ENCODE measurements at regions not wholly inside any gene's neighbourhood (a gene's known extent, or its start where the extent isn't known, plus 50 kb on each side); places are given as distances from the start of the nearest gene placed in this dataset.

DNA sequence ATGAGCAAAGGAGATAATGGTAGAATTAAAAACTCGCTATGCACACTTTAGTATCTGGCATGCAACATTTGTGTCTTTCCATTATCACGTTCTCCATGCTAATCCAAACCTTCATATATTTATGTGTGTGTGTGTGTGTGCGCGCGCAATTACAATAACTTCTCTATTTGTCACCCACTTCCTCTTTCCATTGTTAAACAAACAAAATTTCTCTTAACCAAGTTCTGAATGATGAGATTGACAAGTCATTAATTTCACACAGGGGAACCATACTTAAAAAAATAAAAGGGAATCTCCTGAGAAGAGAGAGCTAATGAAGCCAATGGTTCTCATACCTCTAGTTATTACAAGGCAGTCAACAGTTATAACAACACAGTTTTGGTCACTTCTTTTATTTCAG lies 575.9 kb upstream of the MDGA2 start:
- TF ChIP-seq, protein P1, sequence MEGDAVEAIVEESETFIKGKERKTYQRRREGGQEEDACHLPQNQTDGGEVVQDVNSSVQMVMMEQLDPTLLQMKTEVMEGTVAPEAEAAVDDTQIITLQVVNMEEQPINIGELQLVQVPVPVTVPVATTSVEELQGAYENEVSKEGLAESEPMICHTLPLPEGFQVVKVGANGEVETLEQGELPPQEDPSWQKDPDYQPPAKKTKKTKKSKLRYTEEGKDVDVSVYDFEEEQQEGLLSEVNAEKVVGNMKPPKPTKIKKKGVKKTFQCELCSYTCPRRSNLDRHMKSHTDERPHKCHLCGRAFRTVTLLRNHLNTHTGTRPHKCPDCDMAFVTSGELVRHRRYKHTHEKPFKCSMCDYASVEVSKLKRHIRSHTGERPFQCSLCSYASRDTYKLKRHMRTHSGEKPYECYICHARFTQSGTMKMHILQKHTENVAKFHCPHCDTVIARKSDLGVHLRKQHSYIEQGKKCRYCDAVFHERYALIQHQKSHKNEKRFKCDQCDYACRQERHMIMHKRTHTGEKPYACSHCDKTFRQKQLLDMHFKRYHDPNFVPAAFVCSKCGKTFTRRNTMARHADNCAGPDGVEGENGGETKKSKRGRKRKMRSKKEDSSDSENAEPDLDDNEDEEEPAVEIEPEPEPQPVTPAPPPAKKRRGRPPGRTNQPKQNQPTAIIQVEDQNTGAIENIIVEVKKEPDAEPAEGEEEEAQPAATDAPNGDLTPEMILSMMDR (IDR thresholded peaks at IDR 0.05; ENCODE audit: unreplicated experiment): no peak
- no peaks in the 10 kb centered on the region for H3K9me3 Mint-ChIP-seq (ENCODE audit: unreplicated experiment)
- no peak overlapping the region for H3K4me3 Mint-ChIP-seq (ENCODE audit: unreplicated experiment)
- H3K36me3 Mint-ChIP-seq (ENCODE audit: low read depth, unreplicated experiment): no peaks in the 10 kb centered on the region
- DNase-seq (ENCODE audit: low spot score): no peak
- no peaks in the 10 kb centered on the region for H3K27me3 Mint-ChIP-seq (ENCODE audit: unreplicated experiment)
- H3K27ac Mint-ChIP-seq (ENCODE audit: unreplicated experiment): no peak overlapping the region
- peaks cover 6% of the 10 kb centered on the region for H3K4me1 Mint-ChIP-seq (ENCODE audit: unreplicated experiment)

DNA sequence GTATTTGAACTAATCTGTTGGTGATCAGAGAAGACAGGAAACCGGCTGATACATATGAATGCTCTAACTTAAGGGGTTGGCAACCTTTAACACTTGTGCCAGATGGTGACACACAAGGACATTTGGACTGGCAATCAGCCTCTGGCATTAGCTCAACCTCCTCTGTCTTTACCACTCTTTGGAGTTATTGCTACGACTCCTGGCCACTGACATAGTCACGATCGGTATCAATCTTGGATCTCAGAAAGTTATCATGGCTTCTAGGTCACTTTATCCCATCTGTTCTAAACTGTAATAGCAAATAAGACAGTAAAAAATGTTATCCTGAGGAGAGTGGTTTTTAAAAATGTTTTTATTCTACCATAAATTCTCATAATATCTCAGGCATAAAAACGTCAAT lies 575.2 kb upstream of the MDGA2 start:
- H3K9me3 Mint-ChIP-seq (ENCODE audit: unreplicated experiment): no peaks in the 10 kb centered on the region
- H3K27ac Mint-ChIP-seq (ENCODE audit: unreplicated experiment): no peak overlapping the region
- H3K36me3 Mint-ChIP-seq (ENCODE audit: low read depth, unreplicated experiment): no peaks in the 10 kb centered on the region
- no peak overlapping the region for H3K4me3 Mint-ChIP-seq (ENCODE audit: unreplicated experiment)
- H3K27me3 Mint-ChIP-seq (ENCODE audit: unreplicated experiment): no peaks in the 10 kb centered on the region
- H3K4me1 Mint-ChIP-seq (ENCODE audit: unreplicated experiment): peaks cover 6% of the 10 kb centered on the region
- DNase-seq (ENCODE audit: low spot score): no peak
- TF ChIP-seq, protein P1 (IDR thresholded peaks at IDR 0.05; ENCODE audit: unreplicated experiment): no peak

DNA sequence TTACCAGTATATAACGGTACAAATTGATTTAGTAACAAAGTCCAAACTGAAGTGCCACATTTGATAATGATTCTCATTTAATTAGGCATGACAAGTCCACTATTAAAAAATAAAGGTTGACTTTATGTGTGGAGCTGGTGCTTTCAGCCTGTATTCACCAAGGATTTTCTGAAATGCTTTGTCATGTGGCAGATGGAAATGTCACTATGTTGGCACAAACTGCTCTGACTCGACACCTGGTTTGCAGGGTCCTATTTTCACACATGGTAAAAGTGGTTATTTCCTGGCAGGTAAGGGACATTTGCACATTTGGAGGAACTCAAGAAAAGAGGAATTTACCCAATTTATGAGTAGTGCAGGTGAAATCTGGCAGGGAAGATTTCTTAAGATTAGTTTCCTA lies 572.6 kb upstream of the MDGA2 start:
- DNase-seq (ENCODE audit: low spot score): no peak
- Mint-ChIP-seq H3K4me3 (ENCODE audit: unreplicated experiment) (no peak overlapping the region), H3K27ac (ENCODE audit: unreplicated experiment) (no peak overlapping the region), H3K27me3 (ENCODE audit: unreplicated experiment) (no peaks in the 10 kb centered on the region), H3K4me1 (ENCODE audit: unreplicated experiment) (peaks cover 4% of the 10 kb centered on the region), H3K9me3 (ENCODE audit: unreplicated experiment) (no peaks in the 10 kb centered on the region), H3K36me3 (ENCODE audit: low read depth, unreplicated experiment) (no peaks in the 10 kb centered on the region)
- TF ChIP-seq, protein P1 (IDR thresholded peaks at IDR 0.05; ENCODE audit: unreplicated experiment): no peak

DNA sequence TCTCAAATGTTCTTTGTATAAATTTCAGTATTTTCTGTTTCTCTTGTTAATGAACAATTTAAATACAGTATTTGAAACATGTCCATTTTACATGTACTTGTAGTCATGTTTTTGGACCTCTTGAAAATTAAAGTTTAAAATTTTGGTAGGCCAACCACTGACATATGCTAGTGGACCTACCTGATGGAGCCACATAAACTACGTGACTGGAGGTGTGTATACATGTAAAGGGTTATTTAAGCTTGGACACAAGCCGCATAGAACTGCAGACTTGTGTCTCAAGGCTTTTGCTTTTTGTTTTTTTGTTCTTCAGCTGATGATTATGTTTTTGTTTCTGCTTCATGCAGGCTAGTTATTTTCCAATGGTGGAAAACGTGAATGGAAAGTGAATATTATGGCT lies 568.5 kb upstream of the MDGA2 start:
- no peaks in the 10 kb centered on the region for H3K27me3 Mint-ChIP-seq (ENCODE audit: unreplicated experiment)
- H3K4me1 Mint-ChIP-seq (ENCODE audit: unreplicated experiment): no peaks in the 10 kb centered on the region
- no peak for DNase-seq (ENCODE audit: low spot score)
- no peaks in the 10 kb centered on the region for H3K9me3 Mint-ChIP-seq (ENCODE audit: unreplicated experiment)
- H3K4me3 Mint-ChIP-seq (ENCODE audit: unreplicated experiment): no peak overlapping the region
- TF ChIP-seq, protein P1 (IDR thresholded peaks at IDR 0.05; ENCODE audit: unreplicated experiment): no peak
- H3K27ac Mint-ChIP-seq (ENCODE audit: unreplicated experiment): no peak overlapping the region
- H3K36me3 Mint-ChIP-seq (ENCODE audit: low read depth, unreplicated experiment): no peaks in the 10 kb centered on the region

DNA sequence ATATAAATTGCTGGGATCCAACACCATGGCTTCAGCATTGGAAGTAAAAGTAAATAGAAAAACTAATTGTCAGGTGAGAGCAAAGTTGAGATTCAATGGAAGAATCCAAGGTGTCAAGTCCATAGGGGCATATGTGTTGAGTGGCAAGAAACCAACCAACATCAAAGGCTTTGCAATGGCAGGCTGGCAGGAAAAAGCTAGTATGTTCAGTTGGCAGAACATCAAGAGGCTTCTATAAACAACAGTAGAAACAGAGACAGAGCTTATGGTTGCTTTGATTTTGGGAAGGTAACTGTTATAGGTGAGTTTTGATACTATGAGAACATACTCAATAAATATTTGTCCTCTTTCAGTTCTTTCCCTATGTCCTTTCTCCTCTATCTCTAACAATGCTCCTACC lies 553.7 kb upstream of the MDGA2 start:
- Mint-ChIP-seq H3K27ac (ENCODE audit: unreplicated experiment) (no peak overlapping the region), H3K4me3 (ENCODE audit: unreplicated experiment) (no peak overlapping the region), H3K36me3 (ENCODE audit: low read depth, unreplicated experiment) (no peaks in the 10 kb centered on the region), H3K4me1 (ENCODE audit: unreplicated experiment) (peaks cover 3% of the 10 kb centered on the region), H3K9me3 (ENCODE audit: unreplicated experiment) (no peaks in the 10 kb centered on the region), H3K27me3 (ENCODE audit: unreplicated experiment) (no peaks in the 10 kb centered on the region)
- DNase-seq (ENCODE audit: low spot score): no peak
- TF ChIP-seq, protein P1 (IDR thresholded peaks at IDR 0.05; ENCODE audit: unreplicated experiment): no peak

Measured in endothelial cell (in vitro differentiated cells).